GM06990 (cell line): ENCODE measurements at regions not wholly inside any gene's neighbourhood (a gene's known extent, or its start where the extent isn't known, plus 50 kb on each side); places are given as distances from the start of the nearest gene placed in this dataset.

Source experiments
- DNase-seq: peaks from one replicate; pipeline ENCODE4 v3.0.0-alpha.2; 2011; ENCODE audit not compliant: insufficient read length; ENCODE audit errors: extremely low read depth
- H3K27me3 ChIP-seq: replicated peaks from 2 replicates; pipeline ENCODE4 v1.6.0; 2011; ENCODE audit warnings: low read length; ENCODE audit not compliant: control insufficient read depth, insufficient read depth
- H3K36me3 ChIP-seq: 2 replicates; pipeline ENCODE4 v1.5.1; 2011; ENCODE audit warnings: low read length; ENCODE audit not compliant: control insufficient read depth, insufficient read depth
- H3K4me3 ChIP-seq: replicated peaks from 2 replicates; pipeline ENCODE4 v1.5.1; 2011; ENCODE audit warnings: low read depth, mild to moderate bottlenecking, control low read depth, low read length
- CTCF ChIP-seq: IDR thresholded peaks from 2 replicates; pipeline ENCODE4 v1.5.1; 2011; ENCODE audit warnings: low read length, control low read depth, mild to moderate bottlenecking, inconsistent platforms; ENCODE audit not compliant: insufficient read depth, poor library complexity, severe bottlenecking

DNA sequence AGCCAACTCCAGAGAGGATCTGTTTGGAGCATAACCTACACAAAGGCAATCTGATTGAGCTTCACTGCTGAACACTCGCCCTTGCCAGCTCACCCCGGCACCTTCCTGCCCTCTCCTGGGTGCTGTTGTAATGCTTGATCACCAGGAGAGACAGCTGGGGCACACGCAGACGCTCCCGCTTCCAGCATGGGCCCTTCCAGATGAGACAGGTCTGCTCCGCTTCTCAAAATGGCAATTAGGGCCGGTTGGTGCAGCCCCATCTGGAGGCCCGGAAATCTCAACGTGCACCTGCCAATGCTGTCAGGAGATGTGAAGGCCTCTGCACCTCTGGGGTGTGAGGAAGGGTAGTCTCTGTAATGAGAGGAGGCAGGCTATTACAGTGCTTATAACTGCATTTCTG is 206.1 kb downstream of the ABCC12 start:
- Histone ChIP-seq H3K27me3 (no peaks in the 10 kb centered on the region), H3K36me3 (no peaks in the 10 kb centered on the region), H3K4me3 (no peak overlapping the region)
- no peak for TF ChIP-seq CTCF
- DNase-seq = no peak

- TF ChIP-seq CTCF = no peak
- Histone ChIP-seq H3K27me3 (no peaks in the 10 kb centered on the region), H3K4me3 (no peak overlapping the region), H3K36me3 (no peaks in the 10 kb centered on the region)
- no peak for DNase-seq
These were observed 206.5 kb downstream of the ABCC12 start for GRCh38 chr16:47949276-47949675.

DNA sequence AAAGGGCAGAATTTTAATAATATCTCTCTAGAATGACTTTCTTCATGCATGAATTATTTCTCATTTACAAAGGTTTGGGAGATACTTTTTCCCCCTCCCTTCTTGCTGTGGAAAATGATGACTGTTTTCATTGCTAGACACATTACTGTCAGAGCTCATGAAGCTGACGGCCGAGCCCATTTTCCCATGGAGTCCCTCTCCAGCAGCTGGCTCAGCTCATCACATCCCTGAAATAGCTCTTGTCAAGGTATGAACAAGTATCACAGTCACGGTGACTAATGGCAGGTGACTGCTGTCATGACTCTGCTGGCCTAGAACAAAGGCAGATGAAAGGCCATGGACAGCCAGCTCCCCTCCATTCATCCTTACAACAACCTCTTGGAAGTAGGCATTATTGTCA is 208.1 kb downstream of the ABCC12 start:
- TF ChIP-seq CTCF = no peak
- Histone ChIP-seq H3K36me3 (no peaks in the 10 kb centered on the region), H3K4me3 (no peak overlapping the region), H3K27me3 (no peaks in the 10 kb centered on the region)
- no peak for DNase-seq

- no peak for DNase-seq
- no peaks in the 10 kb centered on the region for H3K36me3 ChIP-seq
- H3K27me3 ChIP-seq = 0 out of 2 replicates have a peak, but pooled peaks cover 1% of the 10 kb centered on the region
- H3K4me3 ChIP-seq = no peak overlapping the region
- no peak for TF ChIP-seq CTCF
These were observed 209.7 kb downstream of the ABCC12 start for GRCh38 chr16:47946092-47946491.

DNA sequence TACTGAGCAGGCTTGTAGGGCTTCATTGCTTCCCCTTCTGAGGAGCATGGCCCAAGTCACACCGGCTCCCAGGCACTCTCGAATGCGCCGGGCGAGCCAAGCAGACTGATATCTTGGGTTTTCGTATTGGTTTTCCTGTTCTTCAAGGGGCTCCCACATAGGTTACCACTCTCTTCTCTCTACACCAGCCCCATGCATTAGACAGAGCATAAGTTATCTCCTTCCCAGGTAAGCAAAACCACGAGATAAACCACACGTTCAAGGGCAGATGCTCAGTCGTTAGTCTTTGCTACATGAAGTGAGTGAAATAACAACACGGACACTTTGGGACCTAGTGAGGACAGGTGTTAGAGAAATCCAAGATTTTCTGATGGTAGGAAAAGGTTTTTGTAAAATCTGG is 211.2 kb downstream of the ABCC12 start:
- Histone ChIP-seq H3K4me3 (no peak overlapping the region), H3K36me3 (no peaks in the 10 kb centered on the region)
- TF ChIP-seq CTCF = no peak

GRCh38 chr16:47943235-47943634 is 212.6 kb downstream of the ABCC12 start:
- H3K4me3 ChIP-seq = no peak overlapping the region
- 0 out of 2 replicates have a peak, but pooled peaks cover 1% of the 10 kb centered on the region for H3K27me3 ChIP-seq
- no peak for DNase-seq
- TF ChIP-seq CTCF = no peak
- H3K36me3 ChIP-seq = no peaks in the 10 kb centered on the region

More for the DNA sequence above, 211.2 kb downstream of the ABCC12 start:
- H3K27me3 ChIP-seq = 0 out of 2 replicates have a peak, but pooled peaks cover 1% of the 10 kb centered on the region
- DNase-seq = no peak
